ENCODE measurements at regions not wholly inside any gene's neighbourhood (a gene's known extent, or its start where the extent isn't known, plus 50 kb on each side); places are given as distances from the start of the nearest gene placed in this dataset.
"Not testable (repeated sequence)": the region's sequence is repeated elsewhere in the genome, so short reads cannot be mapped to it uniquely, and the experiment has no call there.

DNA sequence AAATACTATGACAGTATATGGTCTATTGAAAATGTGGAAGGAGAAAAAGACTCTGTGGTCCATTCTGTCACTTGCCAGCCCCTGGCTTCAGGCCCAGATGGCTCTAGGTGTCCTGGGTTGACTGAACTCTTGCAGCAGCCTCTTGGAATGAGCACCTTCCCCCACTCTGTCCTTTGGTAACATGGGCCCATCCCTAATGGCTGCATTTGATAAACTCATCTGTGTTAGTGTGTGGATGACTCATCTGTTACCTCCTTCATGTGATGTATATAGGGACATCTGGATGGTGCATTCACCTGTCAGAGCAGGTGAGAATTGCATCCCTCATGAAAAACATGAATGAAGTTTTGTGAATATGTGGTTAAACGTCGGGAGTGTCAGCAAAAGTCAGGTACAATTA lies 93.5 kb downstream of the NAPG start:
- TF ChIP-seq POLR2AphosphoS5 (IDR thresholded peaks at IDR 0.05; ENCODE audit: low read depth, low read length); POLR2A (IDR thresholded peaks at IDR 0.05; ENCODE audit: control extremely low read depth in 1 of 2, low read depth in 2 of 2, low read length in 2 of 2); MAFK (IDR thresholded peaks at IDR 0.05; ENCODE audit: low read depth, low read length); KDM1A (IDR thresholded peaks at IDR 0.05; ENCODE audit: borderline replicate concordance, low read length); GABPA (IDR thresholded peaks at IDR 0.05; ENCODE audit: borderline replicate concordance, insufficient read depth, low read length); BCL11A (IDR thresholded peaks at IDR 0.05; ENCODE audit: low read depth in 2 of 2, low read length in 2 of 2); EZH2 (IDR thresholded peaks at IDR 0.05; ENCODE audit: low read depth, low read length, severe bottlenecking); ATF3 (IDR thresholded peaks at IDR 0.05; ENCODE audit: insufficient read depth, low read depth, low read length); SIN3A (conservative IDR thresholded peaks at IDR 0.05 in 1 of 2, IDR thresholded peaks at IDR 0.05 in 1 of 2; ENCODE audit: low read depth in 1 of 2, low read length in 2 of 2); CHD2 (IDR thresholded peaks at IDR 0.05; ENCODE audit: low read length); EP300 (IDR thresholded peaks at IDR 0.05; ENCODE audit: borderline replicate concordance in 1 of 2, low read depth in 2 of 2, low read length in 2 of 2); GTF2F1 (IDR thresholded peaks at IDR 0.05; ENCODE audit: borderline replicate concordance, low read depth, low read length): not testable (repeated sequence)
- TF ChIP-seq, protein P1, sequence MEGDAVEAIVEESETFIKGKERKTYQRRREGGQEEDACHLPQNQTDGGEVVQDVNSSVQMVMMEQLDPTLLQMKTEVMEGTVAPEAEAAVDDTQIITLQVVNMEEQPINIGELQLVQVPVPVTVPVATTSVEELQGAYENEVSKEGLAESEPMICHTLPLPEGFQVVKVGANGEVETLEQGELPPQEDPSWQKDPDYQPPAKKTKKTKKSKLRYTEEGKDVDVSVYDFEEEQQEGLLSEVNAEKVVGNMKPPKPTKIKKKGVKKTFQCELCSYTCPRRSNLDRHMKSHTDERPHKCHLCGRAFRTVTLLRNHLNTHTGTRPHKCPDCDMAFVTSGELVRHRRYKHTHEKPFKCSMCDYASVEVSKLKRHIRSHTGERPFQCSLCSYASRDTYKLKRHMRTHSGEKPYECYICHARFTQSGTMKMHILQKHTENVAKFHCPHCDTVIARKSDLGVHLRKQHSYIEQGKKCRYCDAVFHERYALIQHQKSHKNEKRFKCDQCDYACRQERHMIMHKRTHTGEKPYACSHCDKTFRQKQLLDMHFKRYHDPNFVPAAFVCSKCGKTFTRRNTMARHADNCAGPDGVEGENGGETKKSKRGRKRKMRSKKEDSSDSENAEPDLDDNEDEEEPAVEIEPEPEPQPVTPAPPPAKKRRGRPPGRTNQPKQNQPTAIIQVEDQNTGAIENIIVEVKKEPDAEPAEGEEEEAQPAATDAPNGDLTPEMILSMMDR (IDR thresholded peaks at IDR 0.05; ENCODE audit: control extremely low read depth in 1 of 3, insufficient read depth in 1 of 3, low read depth in 1 of 3, low read length in 3 of 3), result not testable (repeated sequence)
- TF ChIP-seq, protein P2, sequence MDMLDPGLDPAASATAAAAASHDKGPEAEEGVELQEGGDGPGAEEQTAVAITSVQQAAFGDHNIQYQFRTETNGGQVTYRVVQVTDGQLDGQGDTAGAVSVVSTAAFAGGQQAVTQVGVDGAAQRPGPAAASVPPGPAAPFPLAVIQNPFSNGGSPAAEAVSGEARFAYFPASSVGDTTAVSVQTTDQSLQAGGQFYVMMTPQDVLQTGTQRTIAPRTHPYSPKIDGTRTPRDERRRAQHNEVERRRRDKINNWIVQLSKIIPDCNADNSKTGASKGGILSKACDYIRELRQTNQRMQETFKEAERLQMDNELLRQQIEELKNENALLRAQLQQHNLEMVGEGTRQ (IDR thresholded peaks at IDR 0.05; ENCODE audit: low read length), result not testable (repeated sequence)
